ENCODE measurements at regions not wholly inside any gene's neighbourhood (a gene's known extent, or its start where the extent isn't known, plus 50 kb on each side); places are given as distances from the start of the nearest gene placed in this dataset.

- no peak for TF ChIP-seq CUX1 (CRISPR knock-in tag; IDR thresholded peaks at IDR 0.05)
- no peak for TF ChIP-seq POLR2B (IDR thresholded peaks at IDR 0.05; ENCODE audit: low read depth, partially characterized antibody)
- TF ChIP-seq SAP30 (IDR thresholded peaks at IDR 0.05; ENCODE audit: borderline replicate concordance, insufficient read depth, low read depth, low read length, poor library complexity, severe bottlenecking): no peak
- no peak for TF ChIP-seq TEAD1 (CRISPR knock-in tag; IDR thresholded peaks at IDR 0.05)
- TF ChIP-seq TCF15 (CRISPR knock-in tag; IDR thresholded peaks at IDR 0.05): no peak
- TF ChIP-seq SMARCC2 (IDR thresholded peaks at IDR 0.05; ENCODE audit: low read depth): no peak
- TF ChIP-seq TRIM24 (IDR thresholded peaks at IDR 0.05): no peak
Measured at GRCh38 chr20:22369100-22369499, 215.3 kb downstream of the FOXA2 start (continued).

All from K562 (cell line).